ENCODE measurements at regions not wholly inside any gene's neighbourhood (a gene's known extent, or its start where the extent isn't known, plus 50 kb on each side); places are given as distances from the start of the nearest gene placed in this dataset.

DNA sequence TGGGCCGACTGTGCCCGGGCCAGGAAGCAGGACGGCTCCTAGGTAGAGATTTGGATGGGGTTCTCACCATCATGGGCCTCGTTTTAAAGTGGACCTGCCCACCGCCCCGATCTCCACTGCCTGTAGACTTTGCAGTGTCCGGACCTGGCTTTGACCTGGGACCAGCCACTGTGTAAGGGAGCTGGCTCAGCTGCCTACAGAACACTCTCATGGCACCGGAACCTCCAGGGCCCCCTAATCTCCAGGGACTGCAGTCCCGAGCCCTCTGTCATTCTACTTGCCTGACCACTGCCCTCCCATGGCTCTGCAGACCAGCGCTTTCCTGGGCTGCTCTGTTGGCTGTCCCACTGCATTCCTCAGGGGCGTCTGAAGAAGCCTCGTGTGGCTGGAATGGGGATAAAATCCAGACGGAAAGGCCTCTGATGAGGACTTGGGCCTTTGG, 120.8 kb downstream of the GLI2 start:
- no peak for DNase-seq (ENCODE audit: low spot score)
- Histone ChIP-seq H3K27ac (peak overlapping the region in 1 of 2 donors; percentile 58), H3K4me3 (no peak overlapping the region)
- TF ChIP-seq, protein P1, sequence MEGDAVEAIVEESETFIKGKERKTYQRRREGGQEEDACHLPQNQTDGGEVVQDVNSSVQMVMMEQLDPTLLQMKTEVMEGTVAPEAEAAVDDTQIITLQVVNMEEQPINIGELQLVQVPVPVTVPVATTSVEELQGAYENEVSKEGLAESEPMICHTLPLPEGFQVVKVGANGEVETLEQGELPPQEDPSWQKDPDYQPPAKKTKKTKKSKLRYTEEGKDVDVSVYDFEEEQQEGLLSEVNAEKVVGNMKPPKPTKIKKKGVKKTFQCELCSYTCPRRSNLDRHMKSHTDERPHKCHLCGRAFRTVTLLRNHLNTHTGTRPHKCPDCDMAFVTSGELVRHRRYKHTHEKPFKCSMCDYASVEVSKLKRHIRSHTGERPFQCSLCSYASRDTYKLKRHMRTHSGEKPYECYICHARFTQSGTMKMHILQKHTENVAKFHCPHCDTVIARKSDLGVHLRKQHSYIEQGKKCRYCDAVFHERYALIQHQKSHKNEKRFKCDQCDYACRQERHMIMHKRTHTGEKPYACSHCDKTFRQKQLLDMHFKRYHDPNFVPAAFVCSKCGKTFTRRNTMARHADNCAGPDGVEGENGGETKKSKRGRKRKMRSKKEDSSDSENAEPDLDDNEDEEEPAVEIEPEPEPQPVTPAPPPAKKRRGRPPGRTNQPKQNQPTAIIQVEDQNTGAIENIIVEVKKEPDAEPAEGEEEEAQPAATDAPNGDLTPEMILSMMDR (IDR thresholded peaks at IDR 0.05) = no peak

DNA sequence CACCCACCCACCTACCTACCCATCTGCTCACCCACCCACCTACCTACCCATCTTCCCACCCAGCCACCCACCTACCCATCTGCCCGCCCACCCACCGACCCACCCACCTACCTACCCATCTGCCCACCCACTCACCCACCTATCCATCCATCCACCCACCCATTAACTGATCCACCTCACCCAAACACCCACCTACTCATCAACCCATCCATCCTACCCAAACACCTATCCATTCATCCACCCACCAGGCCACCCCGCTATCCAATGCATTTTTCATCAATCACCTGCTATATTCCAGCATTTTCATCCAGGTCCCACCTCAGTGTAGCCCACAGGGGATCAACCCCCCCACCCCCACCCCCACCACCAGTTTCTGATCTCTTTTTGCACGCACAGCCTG, 121.8 kb downstream of the GLI2 start:
- no peak overlapping the region for H3K27ac ChIP-seq
- H3K4me3 ChIP-seq = no peak overlapping the region
- DNase-seq (ENCODE audit: low spot score) = no peak
- TF ChIP-seq, protein P1 (IDR thresholded peaks at IDR 0.05) = no peak

DNA sequence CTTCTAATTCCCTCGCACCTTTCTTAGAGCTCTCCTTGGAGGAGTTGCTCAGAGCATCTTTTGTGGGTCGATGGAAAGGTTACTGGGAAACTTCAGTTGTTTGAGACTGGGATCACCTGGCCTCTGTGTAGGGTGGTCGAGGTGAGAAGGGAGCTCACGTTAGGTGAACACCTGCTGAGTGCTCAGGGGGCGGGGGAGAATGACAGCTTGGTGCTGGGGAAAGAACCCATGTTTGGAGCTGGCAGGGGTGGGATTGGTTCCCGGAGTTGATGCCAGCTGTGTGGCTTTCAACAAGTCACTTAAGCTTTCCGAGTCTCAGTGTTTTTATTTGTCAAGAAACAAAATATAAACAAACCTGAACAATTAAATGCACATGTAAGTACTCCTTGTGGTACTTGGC, 122.3 kb downstream of the GLI2 start:
- Histone ChIP-seq H3K4me3 (no peak overlapping the region), H3K27ac (peak overlapping the region in 1 of 2 donors; percentile 16)
- TF ChIP-seq, protein P1 (IDR thresholded peaks at IDR 0.05) = no peak
- no peak for DNase-seq (ENCODE audit: low spot score)

DNA sequence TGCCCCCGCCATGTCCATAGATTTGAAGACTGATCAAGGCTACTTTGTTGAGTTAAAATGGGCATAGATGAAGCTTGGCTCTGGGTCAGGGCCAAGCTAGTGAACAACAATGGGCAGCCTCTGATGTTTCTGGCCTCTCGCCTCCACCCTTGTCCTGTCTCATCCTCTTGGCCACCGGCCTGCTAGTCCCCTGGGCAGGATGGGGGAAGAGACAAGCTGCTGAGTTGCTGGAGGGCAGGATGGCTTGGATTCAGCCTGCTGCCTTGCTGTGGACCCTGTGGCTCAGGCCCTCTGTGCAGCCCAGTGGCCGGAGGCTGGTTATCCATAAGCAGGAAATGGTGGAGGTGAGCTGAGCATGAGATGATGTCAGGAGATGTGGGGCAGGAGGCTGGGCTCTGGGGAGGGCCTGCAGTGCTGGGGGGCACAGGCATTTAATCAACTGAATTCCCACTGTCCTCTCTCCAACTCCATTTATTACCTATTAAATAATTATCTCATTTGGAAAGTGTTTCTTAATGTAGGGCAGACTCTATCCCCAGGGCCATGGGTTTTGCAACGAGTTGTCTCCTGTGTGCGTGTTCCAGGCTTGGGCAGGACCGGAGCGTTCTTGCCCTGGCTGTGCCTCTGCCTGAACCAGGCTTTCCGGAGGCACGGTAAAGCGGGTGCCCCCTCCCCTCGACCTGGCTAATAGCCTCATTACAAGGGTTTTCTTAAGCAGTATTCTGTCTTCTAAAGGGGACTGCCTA, 122.9 kb downstream of the GLI2 start:
- Histone ChIP-seq H3K27ac (peak overlapping the region in 1 of 2 donors; percentile 16), H3K4me3 (no peak overlapping the region)
- TF ChIP-seq, protein P1 (IDR thresholded peaks at IDR 0.05) = no peak
- no peak for DNase-seq (ENCODE audit: low spot score)

DNA sequence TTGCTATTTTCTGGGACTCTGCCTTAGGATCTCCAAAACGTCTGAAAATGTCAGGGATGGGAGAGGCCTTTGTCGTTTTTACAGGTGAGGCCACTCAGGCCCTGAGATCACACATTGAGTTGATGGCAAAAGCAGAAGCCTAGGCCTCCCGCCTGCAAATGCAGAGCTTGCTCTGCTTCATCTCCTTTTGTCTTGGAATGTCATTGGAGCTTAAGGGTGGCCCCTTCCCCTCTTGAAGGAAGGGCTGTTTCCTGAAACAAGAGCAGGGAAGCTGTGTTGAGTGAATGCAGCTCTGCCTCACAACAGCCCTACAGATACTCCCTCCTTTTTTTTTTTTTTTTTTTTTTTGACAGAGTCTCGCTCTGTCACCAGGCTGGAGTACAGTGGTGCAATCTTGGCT, 123.5 kb downstream of the GLI2 start:
- no peak overlapping the region for H3K4me3 ChIP-seq
- DNase-seq (ENCODE audit: low spot score) = no peak
- no peak overlapping the region for H3K27ac ChIP-seq
- TF ChIP-seq, protein P1 (IDR thresholded peaks at IDR 0.05) = no peak

DNA sequence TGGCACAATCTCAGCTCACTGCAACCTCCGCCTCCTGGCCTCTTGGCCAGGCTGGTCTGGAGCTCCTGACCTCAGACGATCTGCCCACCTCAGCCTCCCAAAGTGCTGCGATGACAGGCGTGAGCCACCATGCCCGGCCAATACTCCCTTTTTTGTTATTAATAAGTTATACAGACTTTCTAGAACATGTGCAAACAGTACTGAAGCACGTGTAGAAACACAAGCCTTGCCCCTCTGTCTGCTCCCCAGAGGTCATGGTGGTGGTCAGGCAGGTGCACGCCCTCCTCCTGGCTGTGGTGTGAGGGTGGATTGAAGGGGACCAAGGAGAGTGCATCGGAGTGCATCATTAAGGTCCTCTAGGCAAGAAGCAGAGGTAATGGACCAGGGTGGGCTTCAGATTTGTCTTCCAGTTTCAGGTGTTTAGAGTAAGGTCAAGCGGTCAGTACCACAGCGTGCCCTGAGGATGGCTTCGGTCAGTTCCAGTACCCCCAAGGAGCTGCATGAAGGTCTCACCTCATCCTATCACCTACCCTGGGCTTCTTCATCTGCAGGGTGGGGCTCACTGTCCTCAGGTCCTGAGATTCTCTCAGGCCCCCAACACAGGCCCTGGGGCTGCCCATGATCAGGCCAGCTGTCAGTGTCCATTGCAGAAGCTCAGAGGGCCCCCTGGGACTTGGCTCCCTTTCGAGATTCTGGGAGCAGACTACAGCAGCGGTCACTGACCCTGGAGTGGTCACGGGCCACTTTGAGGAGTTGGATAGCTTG, 124.3 kb downstream of the GLI2 start:
- no peak for DNase-seq (ENCODE audit: low spot score)
- TF ChIP-seq, protein P1 (IDR thresholded peaks at IDR 0.05) = no peak
- Histone ChIP-seq H3K27ac (no peak overlapping the region), H3K4me3 (no peak overlapping the region)

DNA sequence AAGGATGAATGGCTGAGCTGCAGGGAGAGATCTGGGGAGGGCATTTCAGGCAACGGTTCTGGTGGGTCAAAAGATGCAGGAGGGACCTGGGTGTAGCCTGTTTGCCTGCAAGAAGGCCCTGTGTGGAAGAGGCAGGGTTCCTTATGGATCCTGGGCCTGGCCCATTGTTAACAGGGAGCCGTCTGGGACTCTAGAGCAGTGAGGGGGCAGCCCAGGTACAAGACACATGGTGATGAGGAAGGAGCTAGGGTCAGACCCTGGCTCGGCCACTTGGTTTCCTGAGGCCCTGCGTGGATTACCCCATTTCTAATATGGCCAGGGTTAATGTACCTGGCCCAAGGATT, 124.9 kb downstream of the GLI2 start:
- no peak for DNase-seq (ENCODE audit: low spot score)
- Histone ChIP-seq H3K27ac (no peak overlapping the region), H3K4me3 (no peak overlapping the region)

More for the DNA sequence above, 124.9 kb downstream of the GLI2 start:
- TF ChIP-seq, protein P1 (IDR thresholded peaks at IDR 0.05) = no peak

Measured in coronary artery (tissue), 2 donors.